GM13977 (cell line): ENCODE measurements at regions not wholly inside any gene's neighbourhood (a gene's known extent, or its start where the extent isn't known, plus 50 kb on each side); places are given as distances from the start of the nearest gene placed in this dataset.

Source experiments
- DNase-seq: peaks from one replicate; pipeline ENCODE4 v3.0.0; 2012; ENCODE audit warnings: low spot score
- in situ Hi-C: fragments of 300-500 bp; cut with MboI; formaldehyde crosslinking; loops from one replicate; pipeline ENCODE4 v1.12.0; 2022; ENCODE audit warnings: low sequenced_read_pairs, low pct_unique_long_range_greater_than_20kb, mixed read lengths, inconsistent platforms; ENCODE audit not compliant: unreplicated experiment
- TF ChIP-seq, protein P1 (sequence below): IDR thresholded peaks from 2 replicates; pipeline ENCODE4 v1.5.1; 2012; ENCODE audit warnings: mild to moderate bottlenecking, control low read depth; ENCODE audit not compliant: insufficient read depth; ENCODE audit errors: extremely low read depth, missing control alignments

DNA sequence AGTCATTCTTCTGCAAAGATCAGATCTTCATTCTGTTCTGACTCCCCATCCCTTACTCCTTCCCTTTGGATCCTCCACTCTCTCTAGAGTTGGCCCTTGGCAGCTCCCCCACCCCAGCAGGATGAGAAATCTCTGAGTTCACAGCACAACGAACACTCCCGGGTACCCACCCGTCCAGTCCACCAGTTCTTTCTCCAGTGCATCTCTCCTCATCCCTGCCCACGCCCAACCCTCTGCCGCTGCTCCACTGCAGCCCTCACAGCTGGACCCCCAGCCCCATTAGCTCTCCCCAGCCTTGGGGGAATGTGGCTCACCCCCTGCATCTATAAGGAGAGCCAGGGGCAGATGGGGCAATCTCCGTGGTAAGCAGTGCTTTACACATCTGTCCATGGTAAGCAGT lies 125.7 kb downstream of the MATN1 start:
- in situ Hi-C loops, result no loop called here
- no peak for DNase-seq
- TF ChIP-seq, protein P1, sequence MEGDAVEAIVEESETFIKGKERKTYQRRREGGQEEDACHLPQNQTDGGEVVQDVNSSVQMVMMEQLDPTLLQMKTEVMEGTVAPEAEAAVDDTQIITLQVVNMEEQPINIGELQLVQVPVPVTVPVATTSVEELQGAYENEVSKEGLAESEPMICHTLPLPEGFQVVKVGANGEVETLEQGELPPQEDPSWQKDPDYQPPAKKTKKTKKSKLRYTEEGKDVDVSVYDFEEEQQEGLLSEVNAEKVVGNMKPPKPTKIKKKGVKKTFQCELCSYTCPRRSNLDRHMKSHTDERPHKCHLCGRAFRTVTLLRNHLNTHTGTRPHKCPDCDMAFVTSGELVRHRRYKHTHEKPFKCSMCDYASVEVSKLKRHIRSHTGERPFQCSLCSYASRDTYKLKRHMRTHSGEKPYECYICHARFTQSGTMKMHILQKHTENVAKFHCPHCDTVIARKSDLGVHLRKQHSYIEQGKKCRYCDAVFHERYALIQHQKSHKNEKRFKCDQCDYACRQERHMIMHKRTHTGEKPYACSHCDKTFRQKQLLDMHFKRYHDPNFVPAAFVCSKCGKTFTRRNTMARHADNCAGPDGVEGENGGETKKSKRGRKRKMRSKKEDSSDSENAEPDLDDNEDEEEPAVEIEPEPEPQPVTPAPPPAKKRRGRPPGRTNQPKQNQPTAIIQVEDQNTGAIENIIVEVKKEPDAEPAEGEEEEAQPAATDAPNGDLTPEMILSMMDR, result no peak

GRCh38 chr1:30596891-30597290 lies 126.5 kb downstream of the MATN1 start:
- DNase-seq, result no peak
- TF ChIP-seq, protein P1, result no peak
- in situ Hi-C loops, result no loop called here

DNA sequence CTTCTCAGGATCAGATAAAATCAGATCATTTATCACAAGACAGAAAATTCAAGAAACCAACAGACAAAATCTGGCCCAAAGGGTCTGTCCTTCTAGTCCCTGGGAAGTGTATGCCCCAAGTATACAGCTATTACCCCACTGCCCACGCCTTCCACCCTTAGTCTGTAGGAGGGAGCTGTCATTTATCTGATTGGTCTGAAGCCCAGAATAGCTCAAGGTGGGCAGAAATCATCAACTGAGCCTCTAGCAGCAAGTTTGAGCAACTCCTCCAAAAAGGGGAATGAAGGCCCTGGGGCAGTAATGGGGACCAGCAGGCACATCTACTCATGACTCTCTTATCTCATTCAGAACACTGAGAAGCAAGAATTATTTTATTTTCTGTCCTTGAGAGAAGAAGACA lies 126.9 kb downstream of the MATN1 start:
- TF ChIP-seq, protein P1, result no peak
- DNase-seq, result no peak
- in situ Hi-C loops, result no loop called here

DNA sequence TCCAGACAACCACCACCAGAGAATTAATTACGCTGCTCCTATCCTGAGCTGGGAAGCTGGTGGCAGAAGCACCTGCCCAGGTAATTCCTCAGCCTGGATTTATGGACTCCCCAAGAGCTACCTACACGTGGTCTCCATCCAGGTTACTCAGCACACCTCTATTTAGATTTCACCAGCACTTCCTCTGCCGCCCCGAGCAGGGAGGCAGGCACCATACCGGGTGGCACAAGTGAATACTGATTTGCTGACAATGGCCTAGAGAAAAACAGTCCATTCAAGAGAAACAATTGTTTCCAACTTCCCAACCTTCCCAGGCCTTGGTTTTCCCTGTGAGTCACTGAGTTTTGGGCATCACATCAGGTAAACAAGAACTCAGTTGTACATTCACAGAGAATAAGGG lies 134.3 kb downstream of the MATN1 start:
- TF ChIP-seq, protein P1, result no peak
- DNase-seq, result no peak
- in situ Hi-C loops, result no loop called here

- in situ Hi-C loops, result no loop called here
- no peak for DNase-seq
- TF ChIP-seq, protein P1, result no peak
These were observed 134.9 kb downstream of the MATN1 start for GRCh38 chr1:30588311-30589073.

GRCh38 chr1:30586671-30587070 lies 136.7 kb downstream of the MATN1 start:
- in situ Hi-C loops, result no loop called here
- TF ChIP-seq, protein P1, result no peak
- DNase-seq, result no peak
